HK-2 (cell line): ENCODE measurements at regions not wholly inside any gene's neighbourhood (a gene's known extent, or its start where the extent isn't known, plus 50 kb on each side); places are given as distances from the start of the nearest gene placed in this dataset.

ENCODE experiments used
- DNase-seq: peaks from one replicate; pipeline ENCODE4 v3.0.0-alpha.2; 2018; ENCODE audit not compliant: unreplicated experiment

GRCh38 chr1:201610858-201611257 is 71.9 kb downstream of the NAV1 start:
- DNase-seq, result no peak

- DNase-seq, result no peak
These were observed 73.7 kb downstream of the NAV1 start for GRCh38 chr1:201612645-201613044.

- no peak for DNase-seq
These were observed 75.5 kb downstream of the NAV1 start for GRCh38 chr1:201614262-201615015.

- DNase-seq, result no peak
These were observed 78.2 kb downstream of the NAV1 start for GRCh38 chr1:201617157-201617556.

- DNase-seq, result no peak
These were observed 79.5 kb downstream of the NAV1 start for GRCh38 chr1:201618389-201618788.

GRCh38 chr1:201618905-201619304 is 80.0 kb downstream of the NAV1 start:
- DNase-seq, result no peak

GRCh38 chr1:201619513-201619912 is 80.6 kb downstream of the NAV1 start:
- DNase-seq, result no peak

GRCh38 chr1:201622353-201622752 is 83.4 kb downstream of the NAV1 start:
- DNase-seq, result no peak

GRCh38 chr1:201622824-201623223 is 83.9 kb downstream of the NAV1 start:
- no peak for DNase-seq

GRCh38 chr1:201624741-201625225 is 85.9 kb downstream of the NAV1 start:
- DNase-seq, result no peak

- DNase-seq, result no peak
These were observed 86.4 kb downstream of the NAV1 start for GRCh38 chr1:201625226-201625761.

GRCh38 chr1:201625851-201626251 is 86.9 kb downstream of the NAV1 start:
- no peak for DNase-seq

GRCh38 chr1:201626629-201627275 is 87.8 kb downstream of the NAV1 start:
- no peak for DNase-seq

- no peak for DNase-seq
These were observed 89.6 kb downstream of the NAV1 start for GRCh38 chr1:201628490-201628889.

- no peak for DNase-seq
These were observed 91.7 kb downstream of the NAV1 start for GRCh38 chr1:201630582-201630981.

GRCh38 chr1:201631037-201631436 is 92.1 kb downstream of the NAV1 start:
- no peak for DNase-seq

- no peak for DNase-seq
These were observed 93.5 kb downstream of the NAV1 start for GRCh38 chr1:201632364-201632952.

GRCh38 chr1:201633297-201633696 is 94.4 kb downstream of the NAV1 start:
- DNase-seq, result no peak

- DNase-seq, result no peak
These were observed 94.9 kb downstream of the NAV1 start for GRCh38 chr1:201633811-201634210.

- no peak for DNase-seq
These were observed 95.3 kb downstream of the NAV1 start for GRCh38 chr1:201634261-201634660.

- DNase-seq, result no peak
These were observed 97.2 kb downstream of the NAV1 start for GRCh38 chr1:201636097-201636496.

GRCh38 chr1:201636510-201636971 is 97.6 kb downstream of the NAV1 start:
- DNase-seq, result no peak
